Parathyroid adenoma (tissue), 2 donors: ENCODE measurements at regions not wholly inside any gene's neighbourhood (a gene's known extent, or its start where the extent isn't known, plus 50 kb on each side); places are given as distances from the start of the nearest gene placed in this dataset.

Source experiments
- H2AFZ ChIP-seq: fragments of 300-600 bp; sonication (generic); one replicate; pipeline ENCODE4 v1.7.0; 2017; ENCODE audit warnings: antibody characterized with exemption, mild to moderate bottlenecking
- H3K27ac ChIP-seq: fragments of 300-600 bp; sonication (generic); one replicate; pipeline ENCODE4 v1.7.0; 2017
- H3K27me3 ChIP-seq: fragments of 300-600 bp; sonication (generic); one replicate; pipeline ENCODE4 v1.7.0; 2017; ENCODE audit warnings: low read length; ENCODE audit not compliant: control insufficient read depth, insufficient read depth
- H3K36me3 ChIP-seq: fragments of 300-600 bp; sonication (generic); one replicate; pipeline ENCODE4 v1.7.0; 2017; ENCODE audit warnings: low read length; ENCODE audit not compliant: control insufficient read depth, insufficient read depth
- H3K4me1 ChIP-seq: fragments of 300-600 bp; sonication (generic); one replicate; pipeline ENCODE4 v1.7.0; 2017; ENCODE audit warnings: control low read depth
- H3K4me2 ChIP-seq: fragments of 300-600 bp; sonication (generic); one replicate; pipeline ENCODE4 v1.7.0; 2017; ENCODE audit warnings: low read length
- H3K4me3 ChIP-seq: fragments of 300-600 bp; sonication (generic); one replicate; pipeline ENCODE4 v1.7.0; 2017; ENCODE audit warnings: low read depth, low read length
- H3K79me2 ChIP-seq: fragments of 300-600 bp; sonication (generic); one replicate; pipeline ENCODE4 v1.7.0; 2017; ENCODE audit warnings: control low read depth
- H3K9ac ChIP-seq: fragments of 300-600 bp; sonication (generic); one replicate; pipeline ENCODE4 v1.7.0; 2017; ENCODE audit warnings: mild to moderate bottlenecking
- H3K9me3 ChIP-seq: fragments of 300-600 bp; sonication (generic); one replicate; pipeline ENCODE4 v1.7.0; 2017; ENCODE audit warnings: low read length; ENCODE audit not compliant: control insufficient read depth
- CTCF ChIP-seq: fragments of 300-600 bp; sonication (generic); IDR thresholded peaks from one replicate; pipeline ENCODE4 v1.7.0; 2017; ENCODE audit warnings: antibody characterized with exemption, mild to moderate bottlenecking
- donor health status: primary hyperparathyroidism.

- Histone ChIP-seq H3K36me3 (no peaks in the 10 kb centered on the region), H3K4me1 (no peaks in the 10 kb centered on the region), H3K4me3 (no peak overlapping the region), H3K9ac (no peak overlapping the region), H3K9me3 (no peaks in the 10 kb centered on the region), H2AFZ (no peak overlapping the region), H3K4me2 (no peak overlapping the region), H3K79me2 (no peaks in the 10 kb centered on the region), H3K27ac (no peak overlapping the region), H3K27me3 (no peaks in the 10 kb centered on the region)
- TF ChIP-seq CTCF = no peak
Measured at GRCh38 chr1:69403756-69404320, 163.9 kb upstream of the LRRC7 start.

GRCh38 chr1:69404486-69404885 is 163.2 kb upstream of the LRRC7 start:
- Histone ChIP-seq H3K9ac (no peak overlapping the region), H3K27ac (no peak overlapping the region), H3K4me1 (no peaks in the 10 kb centered on the region), H3K79me2 (no peaks in the 10 kb centered on the region), H3K9me3 (no peaks in the 10 kb centered on the region), H3K4me3 (no peak overlapping the region), H3K4me2 (no peak overlapping the region), H3K36me3 (no peaks in the 10 kb centered on the region), H3K27me3 (no peaks in the 10 kb centered on the region), H2AFZ (no peak overlapping the region)
- no peak for TF ChIP-seq CTCF

- Histone ChIP-seq H3K9me3 (no peaks in the 10 kb centered on the region), H3K9ac (no peak overlapping the region), H3K27ac (no peak overlapping the region), H3K79me2 (no peaks in the 10 kb centered on the region), H3K36me3 (no peaks in the 10 kb centered on the region), H2AFZ (no peak overlapping the region), H3K4me2 (no peak overlapping the region), H3K4me3 (no peak overlapping the region), H3K27me3 (no peaks in the 10 kb centered on the region), H3K4me1 (no peaks in the 10 kb centered on the region)
- TF ChIP-seq CTCF = no peak
Measured at GRCh38 chr1:69406244-69406643, 161.5 kb upstream of the LRRC7 start.

- Histone ChIP-seq H2AFZ (no peak overlapping the region), H3K27ac (no peak overlapping the region), H3K4me2 (no peak overlapping the region), H3K4me1 (no peaks in the 10 kb centered on the region), H3K9me3 (no peaks in the 10 kb centered on the region), H3K36me3 (no peaks in the 10 kb centered on the region), H3K4me3 (no peak overlapping the region), H3K9ac (no peak overlapping the region), H3K27me3 (no peaks in the 10 kb centered on the region), H3K79me2 (no peaks in the 10 kb centered on the region)
- no peak for TF ChIP-seq CTCF
Measured at GRCh38 chr1:69409731-69410456, 157.8 kb upstream of the LRRC7 start.

GRCh38 chr1:69410457-69410850 is 157.3 kb upstream of the LRRC7 start:
- H3K79me2 ChIP-seq = no peaks in the 10 kb centered on the region
- H3K4me3 ChIP-seq = no peak overlapping the region
- no peaks in the 10 kb centered on the region for H3K4me1 ChIP-seq
- H3K27me3 ChIP-seq = no peaks in the 10 kb centered on the region
- no peak overlapping the region for H3K9ac ChIP-seq
- no peak overlapping the region for H2AFZ ChIP-seq
- H3K9me3 ChIP-seq = no peaks in the 10 kb centered on the region
- H3K4me2 ChIP-seq = no peak overlapping the region
- no peaks in the 10 kb centered on the region for H3K36me3 ChIP-seq
- no peak overlapping the region for H3K27ac ChIP-seq
- TF ChIP-seq CTCF = no peak
